HEK293 (cell line): ENCODE measurements at regions not wholly inside any gene's neighbourhood (a gene's known extent, or its start where the extent isn't known, plus 50 kb on each side); places are given as distances from the start of the nearest gene placed in this dataset.

Experiments
- PRDM1 ChIP-seq: fragments of 450-650 bp; formaldehyde crosslinking; IDR thresholded peaks from 2 replicates; pipeline ENCODE4; 2016; ENCODE audit warnings: missing biosample characterization, missing genetic modification characterization
- YY1 ChIP-seq: fragments of 450-650 bp; formaldehyde crosslinking; IDR thresholded peaks from 2 replicates; pipeline ENCODE4 v1.5.1; 2018; ENCODE audit warnings: missing biosample characterization, missing genetic modification characterization
- ZNF184 ChIP-seq: fragments of 450-650 bp; IDR thresholded peaks from 2 replicates; pipeline ENCODE4 v1.5.1; 2018; ENCODE audit warnings: missing biosample characterization, mild to moderate bottlenecking, missing genetic modification characterization
- ZNF202 ChIP-seq: fragments of 450-650 bp; formaldehyde crosslinking; IDR thresholded peaks from 2 replicates; pipeline ENCODE4 v1.5.1; 2016; ENCODE audit warnings: missing biosample characterization, missing genetic modification characterization, borderline replicate concordance
- ZNF571 ChIP-seq: fragments of 450-650 bp; formaldehyde crosslinking; IDR thresholded peaks from 2 replicates; pipeline ENCODE4 v1.5.0; 2017; ENCODE audit warnings: missing biosample characterization, missing genetic modification characterization
- ZNF639 ChIP-seq: fragments of 450-650 bp; formaldehyde crosslinking; IDR thresholded peaks from 2 replicates; pipeline ENCODE4 v1.5.1; 2016; ENCODE audit warnings: missing biosample characterization, missing genetic modification characterization
- TF ChIP-seq, protein P1 (sequence below): fragments of 450-650 bp; formaldehyde crosslinking; IDR thresholded peaks from 2 replicates; pipeline ENCODE4 v1.5.1; 2016; ENCODE audit warnings: missing biosample characterization, missing genetic modification characterization
- TF ChIP-seq, protein P2 (sequence below): fragments of 450-650 bp; formaldehyde crosslinking; IDR thresholded peaks from 2 replicates; pipeline ENCODE4 v1.5.1; 2016; ENCODE audit warnings: missing biosample characterization, missing genetic modification characterization

GRCh38 chrX:124938715-124939114 lies 381.0 kb upstream of the TEX13C start:
- TF ChIP-seq ZNF639 (no peak), PRDM1 (no peak), ZNF184 (no peak), ZNF202 (no peak), YY1 (tag by site-specific recombination) (no peak), ZNF571 (no peak)
- TF ChIP-seq, protein P1, sequence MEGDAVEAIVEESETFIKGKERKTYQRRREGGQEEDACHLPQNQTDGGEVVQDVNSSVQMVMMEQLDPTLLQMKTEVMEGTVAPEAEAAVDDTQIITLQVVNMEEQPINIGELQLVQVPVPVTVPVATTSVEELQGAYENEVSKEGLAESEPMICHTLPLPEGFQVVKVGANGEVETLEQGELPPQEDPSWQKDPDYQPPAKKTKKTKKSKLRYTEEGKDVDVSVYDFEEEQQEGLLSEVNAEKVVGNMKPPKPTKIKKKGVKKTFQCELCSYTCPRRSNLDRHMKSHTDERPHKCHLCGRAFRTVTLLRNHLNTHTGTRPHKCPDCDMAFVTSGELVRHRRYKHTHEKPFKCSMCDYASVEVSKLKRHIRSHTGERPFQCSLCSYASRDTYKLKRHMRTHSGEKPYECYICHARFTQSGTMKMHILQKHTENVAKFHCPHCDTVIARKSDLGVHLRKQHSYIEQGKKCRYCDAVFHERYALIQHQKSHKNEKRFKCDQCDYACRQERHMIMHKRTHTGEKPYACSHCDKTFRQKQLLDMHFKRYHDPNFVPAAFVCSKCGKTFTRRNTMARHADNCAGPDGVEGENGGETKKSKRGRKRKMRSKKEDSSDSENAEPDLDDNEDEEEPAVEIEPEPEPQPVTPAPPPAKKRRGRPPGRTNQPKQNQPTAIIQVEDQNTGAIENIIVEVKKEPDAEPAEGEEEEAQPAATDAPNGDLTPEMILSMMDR (tag by site-specific recombination): no peak
- TF ChIP-seq, protein P2, sequence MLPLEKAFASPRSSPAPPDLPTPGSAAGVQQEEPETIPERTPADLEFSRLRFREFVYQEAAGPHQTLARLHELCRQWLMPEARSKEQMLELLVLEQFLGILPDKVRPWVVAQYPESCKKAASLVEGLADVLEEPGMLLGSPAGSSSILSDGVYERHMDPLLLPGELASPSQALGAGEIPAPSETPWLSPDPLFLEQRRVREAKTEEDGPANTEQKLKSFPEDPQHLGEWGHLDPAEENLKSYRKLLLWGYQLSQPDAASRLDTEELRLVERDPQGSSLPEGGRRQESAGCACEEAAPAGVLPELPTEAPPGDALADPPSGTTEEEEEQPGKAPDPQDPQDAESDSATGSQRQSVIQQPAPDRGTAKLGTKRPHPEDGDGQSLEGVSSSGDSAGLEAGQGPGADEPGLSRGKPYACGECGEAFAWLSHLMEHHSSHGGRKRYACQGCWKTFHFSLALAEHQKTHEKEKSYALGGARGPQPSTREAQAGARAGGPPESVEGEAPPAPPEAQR (tag by site-specific recombination): no peak
